GM19035 (cell line): ENCODE measurements at regions not wholly inside any gene's neighbourhood (a gene's known extent, or its start where the extent isn't known, plus 50 kb on each side); places are given as distances from the start of the nearest gene placed in this dataset.

Source experiments
- ATAC-seq: cut with Tn5 transposase; IDR thresholded peaks from one replicate; pipeline ENCODE4 v1.9.1; 2021; ENCODE audit not compliant: unreplicated experiment

DNA sequence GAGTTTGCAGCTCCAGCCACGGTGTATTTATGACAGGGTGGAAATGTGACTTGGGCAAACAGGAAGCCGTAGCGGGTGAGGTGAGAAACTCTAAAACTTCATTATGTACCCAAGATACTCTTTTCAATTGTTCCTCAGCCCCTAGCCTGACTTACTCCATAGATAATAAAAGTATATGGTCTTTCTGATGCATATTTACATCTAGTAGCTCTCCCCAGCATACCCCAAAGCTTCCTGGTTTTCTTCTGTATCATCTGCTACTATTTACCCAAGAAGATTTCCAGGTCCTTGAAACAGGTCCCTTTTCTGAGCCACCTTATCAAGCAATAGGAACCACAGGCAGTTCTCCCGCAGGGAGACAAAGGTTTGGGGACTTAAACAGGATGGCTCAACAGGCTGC lies 201.5 kb upstream of the ESRRG start:
- no peak for ATAC-seq

DNA sequence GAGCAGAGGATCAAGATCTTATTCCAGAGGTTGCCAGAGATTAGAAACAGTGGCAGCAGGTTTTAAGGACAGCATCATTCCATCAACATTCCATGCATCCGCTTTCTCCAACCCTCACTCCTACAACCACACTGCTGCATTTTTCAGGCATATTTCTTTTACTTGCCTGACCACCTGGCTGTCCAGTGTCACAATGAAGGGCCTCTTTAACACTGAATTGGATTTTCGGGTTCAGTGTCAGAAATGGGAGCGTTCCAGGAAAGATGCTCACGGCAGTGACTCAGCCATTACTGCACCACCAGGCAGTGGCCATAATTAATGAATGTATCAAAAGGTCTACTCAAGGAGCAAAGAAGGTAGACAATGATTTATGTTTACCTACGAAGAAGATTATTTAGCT lies 200.4 kb upstream of the ESRRG start:
- ATAC-seq = no peak

DNA sequence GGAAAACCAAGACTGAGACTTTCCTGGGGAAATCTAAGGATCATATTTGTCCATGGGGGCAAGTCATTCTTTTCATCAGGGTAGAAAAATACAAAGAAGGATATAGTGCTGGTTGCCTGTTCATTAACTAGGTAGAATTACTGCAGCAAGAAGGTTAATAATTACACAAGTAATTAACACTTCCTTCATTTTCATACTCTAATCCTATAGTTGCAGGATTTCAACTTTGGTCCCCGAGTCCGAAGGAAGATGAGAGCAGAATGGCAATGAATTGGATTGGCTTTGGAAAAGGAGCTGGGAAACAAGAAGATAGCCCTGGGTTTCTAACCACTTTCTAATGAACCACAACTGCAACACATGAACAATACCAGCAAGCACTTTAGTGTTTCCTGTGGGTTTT lies 199.2 kb upstream of the ESRRG start:
- ATAC-seq = no peak

DNA sequence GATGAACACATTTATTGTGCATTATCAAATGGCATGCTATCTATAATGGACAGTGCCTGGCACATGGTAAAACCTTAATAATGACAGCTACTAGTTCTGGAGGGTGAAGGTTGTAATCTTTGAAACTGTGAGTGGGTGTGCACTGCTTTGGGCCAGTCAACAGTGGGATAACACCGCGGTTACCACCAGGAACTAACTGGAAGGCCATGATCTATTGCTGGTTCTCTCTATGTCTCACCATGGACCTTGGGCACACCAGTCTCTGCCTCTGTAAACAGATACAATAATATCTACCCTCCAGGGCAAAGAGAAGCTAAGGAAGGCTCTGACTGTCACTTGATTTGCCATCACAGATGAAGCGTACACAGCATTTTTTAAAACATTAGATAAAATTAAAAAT lies 198.6 kb upstream of the ESRRG start:
- no peak for ATAC-seq

DNA sequence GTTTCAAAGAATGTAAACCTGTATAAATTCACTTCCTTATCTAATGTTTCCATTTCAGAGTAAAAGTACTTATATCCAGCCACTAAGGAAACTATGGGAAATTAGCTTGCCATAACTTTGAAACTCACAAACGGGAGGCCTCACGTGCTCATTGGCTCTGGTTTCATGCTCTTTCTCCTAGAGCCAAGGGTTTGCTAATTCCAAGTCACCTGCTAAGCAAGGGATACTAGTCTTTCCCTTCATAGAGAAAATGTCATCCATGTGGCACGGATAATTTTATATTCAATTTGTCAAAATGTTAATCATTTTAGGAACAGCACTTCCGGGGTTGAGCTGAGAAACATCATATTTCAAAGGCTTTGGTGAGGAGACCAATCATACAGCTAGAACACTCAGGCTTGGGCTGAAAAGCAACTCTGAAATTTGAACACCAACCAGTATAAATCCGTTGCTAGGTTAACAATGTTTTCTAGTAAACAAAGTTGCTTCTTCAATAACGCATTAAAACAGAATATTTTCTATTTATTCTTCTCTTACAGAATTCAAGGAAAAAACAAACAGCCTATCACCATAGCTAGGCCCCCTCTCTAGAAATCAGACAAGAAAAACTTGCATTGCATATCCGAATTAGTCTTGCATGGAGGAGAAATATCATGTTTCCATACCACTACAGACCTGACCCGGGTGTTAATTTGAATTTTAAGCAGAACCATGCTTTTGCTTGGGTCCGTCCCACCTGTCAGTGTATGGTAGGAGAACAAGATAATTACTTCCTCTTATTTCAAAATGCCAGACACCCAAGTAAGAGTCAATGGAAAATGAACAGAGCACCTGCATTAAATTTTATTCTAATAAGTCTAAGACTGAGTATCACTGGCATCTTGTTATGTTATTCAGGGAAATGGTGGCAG lies 196.1 kb upstream of the ESRRG start:
- no peak for ATAC-seq

DNA sequence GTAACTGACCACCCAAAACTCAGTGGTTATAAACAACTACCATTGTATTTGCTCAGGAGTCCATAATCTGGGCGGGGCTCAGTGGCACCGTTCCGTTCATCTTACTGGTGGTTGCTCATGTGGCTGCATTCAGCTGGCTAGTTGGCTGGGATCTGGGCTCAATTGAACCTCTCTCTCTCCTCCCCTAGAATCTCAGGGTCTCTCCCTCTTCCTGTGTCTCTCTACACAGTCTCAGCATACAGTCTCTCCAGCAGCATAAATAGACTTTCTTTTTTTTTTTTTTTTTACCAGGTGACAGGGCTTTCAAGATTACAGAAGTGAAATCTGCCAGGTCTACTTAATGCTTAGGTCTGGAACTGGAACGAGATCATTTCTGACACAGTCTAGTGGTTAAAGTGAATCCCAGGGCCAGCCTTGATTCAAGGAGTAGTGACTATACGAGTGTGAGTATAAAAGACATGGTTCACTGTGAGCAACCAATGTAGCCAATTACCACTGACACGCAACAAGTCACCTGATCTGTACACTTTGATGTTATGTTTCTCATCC lies 193.7 kb upstream of the ESRRG start:
- no peak for ATAC-seq

DNA sequence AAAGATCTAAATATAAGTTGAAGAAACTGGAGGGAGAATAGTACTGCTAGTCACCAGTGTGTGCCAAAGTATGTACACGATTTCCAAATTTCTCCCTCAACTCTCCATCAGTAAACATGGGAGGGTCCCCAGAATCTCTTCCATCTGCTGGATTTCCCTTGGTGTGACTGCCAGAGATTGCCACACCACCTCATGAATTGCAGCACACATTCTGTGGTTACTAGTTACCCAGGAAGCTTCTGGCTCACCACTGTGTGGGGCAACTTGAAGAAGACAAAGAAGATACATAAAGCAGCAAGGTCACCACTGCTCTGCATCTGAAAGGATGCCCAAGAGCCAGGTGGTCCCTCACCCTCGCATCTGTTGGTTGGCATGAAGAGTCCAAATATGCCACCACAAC lies 191.7 kb upstream of the ESRRG start:
- ATAC-seq = no peak

DNA sequence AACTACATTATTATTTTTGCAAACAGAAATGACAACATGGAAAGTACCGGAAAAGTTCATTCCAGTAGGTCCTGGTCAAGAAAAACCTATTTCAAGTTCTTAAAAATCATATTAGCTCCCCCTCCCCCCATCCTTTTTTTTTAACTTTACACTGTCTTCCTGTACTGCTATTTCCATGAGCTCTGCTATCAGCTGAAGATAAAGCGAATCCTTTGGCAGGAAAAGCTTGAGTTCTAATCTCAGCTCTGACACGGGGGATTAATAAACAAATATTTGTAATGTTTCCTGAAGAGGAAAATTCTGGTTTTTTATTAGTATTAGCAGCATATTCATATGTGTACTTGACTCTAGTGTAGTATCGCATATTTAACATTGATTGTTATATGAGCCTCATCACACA lies 190.7 kb upstream of the ESRRG start:
- no peak for ATAC-seq

DNA sequence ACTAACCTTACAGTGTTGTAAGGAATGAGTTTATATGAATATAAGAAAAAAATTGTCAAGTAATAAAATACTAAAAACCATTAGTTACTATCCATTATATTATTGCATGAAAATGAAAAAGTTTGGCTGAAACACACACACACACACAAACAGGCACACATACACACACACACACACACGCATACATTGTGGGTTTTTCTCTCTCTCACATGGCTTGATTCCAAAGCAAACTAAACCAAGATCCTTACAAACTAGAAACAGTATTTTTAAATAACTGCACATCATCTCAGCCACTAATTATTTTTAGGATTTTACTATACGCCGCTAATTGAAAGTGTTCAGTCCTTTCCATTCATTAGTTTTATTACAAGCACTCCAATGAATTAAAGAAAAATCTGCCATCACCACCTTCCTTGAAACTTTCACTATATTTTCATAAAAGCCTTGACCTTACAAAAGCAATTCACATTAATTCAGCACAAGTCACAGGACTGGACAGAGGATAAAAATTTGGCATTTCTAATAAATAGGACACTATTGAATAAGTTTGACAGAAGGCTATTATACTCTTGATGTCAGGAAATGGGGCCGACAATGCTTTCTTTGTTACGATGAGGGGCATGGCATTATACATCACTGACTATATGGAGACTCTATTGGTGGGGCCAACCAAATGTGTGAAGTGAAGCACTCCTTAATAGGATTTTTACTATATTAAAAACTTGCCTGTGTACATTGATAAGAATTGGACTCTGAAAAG lies 187.0 kb upstream of the ESRRG start:
- ATAC-seq = no peak

DNA sequence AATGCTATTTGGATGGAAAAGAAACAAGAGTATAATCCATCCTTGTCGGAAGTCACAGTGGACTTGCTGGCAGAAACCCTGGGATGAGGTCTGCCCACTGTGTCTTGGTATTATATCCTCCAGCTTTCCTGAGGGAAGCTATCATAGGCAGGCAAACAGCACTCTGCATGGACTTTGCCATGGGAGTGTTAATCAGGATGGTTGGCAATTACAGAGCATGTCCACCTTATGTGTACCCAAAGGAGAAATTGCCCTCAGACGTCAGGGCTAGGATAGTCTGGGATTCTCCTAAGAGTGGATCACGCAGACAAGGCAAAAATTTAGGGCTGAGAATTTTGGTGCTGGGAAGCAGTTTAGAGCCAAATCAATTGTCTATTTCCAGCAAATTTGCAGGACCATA lies 184.9 kb upstream of the ESRRG start:
- no peak for ATAC-seq

DNA sequence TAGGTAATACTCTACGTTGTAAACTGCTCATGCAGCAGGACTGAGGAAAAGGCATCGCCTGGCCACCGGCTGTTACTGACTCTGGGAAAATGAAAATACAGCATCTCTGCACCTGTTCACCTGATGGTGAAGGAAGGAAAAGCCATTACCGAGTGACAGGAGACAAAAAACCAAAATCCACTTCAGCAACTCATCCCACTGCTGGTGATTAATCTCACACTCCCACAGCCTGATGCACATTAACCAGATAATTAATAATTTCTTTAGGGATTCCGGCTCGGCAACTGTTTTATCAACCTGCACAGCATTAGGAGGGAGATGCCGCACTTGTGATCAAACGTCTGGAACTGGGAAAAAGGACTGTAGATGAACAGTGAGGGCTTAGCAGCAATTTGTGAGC lies 183.9 kb upstream of the ESRRG start:
- ATAC-seq = no peak

DNA sequence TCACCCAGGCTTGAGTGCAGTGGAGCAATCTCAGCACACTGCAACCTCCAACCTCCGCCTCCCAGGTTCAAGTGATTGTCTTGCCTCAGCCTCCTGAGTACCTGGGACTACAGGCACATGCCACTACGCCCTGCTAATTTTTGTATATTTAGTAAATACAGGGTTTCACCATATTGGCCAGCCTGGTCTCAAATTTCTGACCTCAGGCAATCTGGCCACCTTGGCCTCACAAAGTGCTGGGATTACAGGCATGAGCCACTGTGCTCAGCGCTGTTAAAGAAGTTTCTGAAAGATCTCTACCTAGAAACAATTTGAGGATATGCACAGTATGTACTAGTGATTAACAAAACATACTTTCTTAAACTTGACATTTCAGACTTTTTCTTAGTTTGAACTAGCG lies 182.6 kb upstream of the ESRRG start:
- ATAC-seq = no peak

DNA sequence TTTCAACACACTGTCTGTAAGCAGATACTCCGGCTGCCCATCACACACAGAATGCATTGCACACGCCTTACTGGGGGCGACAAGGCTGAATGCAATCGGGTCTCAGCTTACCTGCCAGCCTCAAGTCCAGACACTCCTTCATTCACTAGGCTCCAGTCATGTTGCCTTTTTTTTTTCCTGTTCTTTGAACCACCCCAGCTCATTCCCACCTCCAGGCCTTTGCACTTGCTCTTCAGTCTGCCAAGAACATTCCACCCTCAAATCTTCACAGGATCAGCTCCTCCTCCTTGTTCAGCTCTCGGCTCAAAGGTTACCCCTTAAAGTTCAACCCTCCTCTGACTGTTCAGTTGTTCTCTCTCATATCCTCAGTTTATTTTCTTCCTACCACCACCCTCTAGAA lies 181.9 kb upstream of the ESRRG start:
- no peak for ATAC-seq

DNA sequence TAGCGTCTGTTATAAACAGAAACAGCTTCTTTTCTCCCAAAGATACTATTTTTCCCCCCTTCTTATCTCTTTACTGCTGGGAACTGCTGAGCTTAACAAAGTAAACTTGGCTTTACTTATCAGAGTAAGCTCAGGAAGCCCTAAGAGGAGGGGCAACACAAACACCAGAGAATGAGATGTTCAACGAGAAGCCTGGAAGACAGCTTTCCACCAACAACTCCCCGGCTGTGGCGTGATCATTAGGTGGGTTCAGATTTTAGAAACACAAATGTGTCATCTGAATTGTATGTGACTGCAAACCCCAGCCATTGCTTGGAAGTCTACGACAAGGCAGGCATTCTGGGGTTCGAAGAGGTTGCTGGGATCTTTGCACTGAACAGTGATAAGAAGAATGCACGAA lies 181.2 kb upstream of the ESRRG start:
- no peak for ATAC-seq

DNA sequence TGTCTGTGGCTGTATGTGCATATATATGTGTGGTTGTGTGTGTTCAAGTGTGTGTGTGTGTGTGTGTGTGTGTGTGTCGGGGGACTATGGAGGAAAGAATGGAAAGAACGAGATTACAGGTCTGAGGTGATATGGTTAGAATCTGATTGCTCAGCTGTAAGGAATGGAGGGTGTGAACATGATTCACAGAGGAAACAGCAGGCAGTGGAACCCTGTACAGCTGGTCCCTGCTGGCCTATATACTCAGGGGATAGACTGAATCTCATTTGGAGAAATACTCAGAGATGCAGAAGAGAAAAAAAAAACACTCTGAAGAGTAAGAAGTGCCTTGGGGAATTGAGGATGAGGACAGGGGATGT lies 180.1 kb upstream of the ESRRG start:
- no peak for ATAC-seq

DNA sequence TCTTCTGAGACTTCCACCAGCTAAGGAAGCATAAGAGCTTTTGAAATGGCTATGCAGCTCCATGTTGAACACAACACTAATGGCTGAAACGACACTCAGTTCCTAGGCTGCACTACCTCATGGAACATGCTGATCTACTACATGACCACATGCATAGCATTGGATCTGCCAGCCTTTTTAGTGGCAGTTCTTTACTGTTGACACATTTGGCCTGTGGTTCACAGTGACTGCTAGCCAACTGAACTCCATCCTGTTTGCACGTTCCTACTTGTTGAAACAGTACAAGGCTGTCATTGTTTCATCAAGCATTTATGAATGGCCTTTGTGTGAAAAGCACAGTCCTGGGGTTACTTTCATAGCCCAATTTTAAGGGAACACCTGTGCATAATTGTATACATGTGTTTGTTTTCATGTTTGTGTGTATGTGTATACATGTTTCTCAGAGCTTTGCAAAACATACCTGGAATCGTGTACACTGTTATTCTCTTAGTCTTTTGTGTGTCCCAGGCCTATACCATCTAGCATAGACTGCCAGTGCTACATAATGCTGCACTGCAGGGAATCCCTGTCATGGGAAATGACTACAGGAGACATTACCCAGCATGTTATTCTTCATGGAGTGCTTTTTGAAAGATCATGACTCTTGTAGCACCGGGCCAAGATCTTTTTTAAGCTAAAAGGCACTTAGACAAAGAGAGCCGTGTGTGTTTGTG lies 179.6 kb upstream of the ESRRG start:
- no peak for ATAC-seq

DNA sequence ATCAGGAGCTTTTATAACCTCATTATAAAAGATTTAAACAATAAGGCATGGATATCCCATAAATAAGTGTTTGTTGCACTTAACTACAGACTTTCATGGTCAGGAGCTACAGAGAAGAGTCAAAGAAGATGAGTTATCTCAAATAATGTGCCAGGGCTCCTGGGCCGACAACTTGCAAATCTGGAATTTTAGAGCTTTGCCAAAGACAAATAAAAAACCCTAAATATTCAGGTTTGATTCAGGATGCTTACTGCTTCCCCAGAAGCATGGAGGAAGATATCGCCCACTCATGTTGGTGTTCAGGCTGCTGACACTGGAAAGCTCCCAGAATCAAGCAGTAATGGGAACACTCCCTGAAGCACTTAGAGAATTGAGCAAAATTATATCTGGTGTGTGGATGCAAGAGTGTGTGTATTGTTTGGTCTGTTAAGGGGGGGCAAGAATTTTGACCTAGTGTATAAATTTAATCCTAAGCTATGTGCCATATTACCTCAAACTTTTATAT lies 176.9 kb upstream of the ESRRG start:
- no peak for ATAC-seq

DNA sequence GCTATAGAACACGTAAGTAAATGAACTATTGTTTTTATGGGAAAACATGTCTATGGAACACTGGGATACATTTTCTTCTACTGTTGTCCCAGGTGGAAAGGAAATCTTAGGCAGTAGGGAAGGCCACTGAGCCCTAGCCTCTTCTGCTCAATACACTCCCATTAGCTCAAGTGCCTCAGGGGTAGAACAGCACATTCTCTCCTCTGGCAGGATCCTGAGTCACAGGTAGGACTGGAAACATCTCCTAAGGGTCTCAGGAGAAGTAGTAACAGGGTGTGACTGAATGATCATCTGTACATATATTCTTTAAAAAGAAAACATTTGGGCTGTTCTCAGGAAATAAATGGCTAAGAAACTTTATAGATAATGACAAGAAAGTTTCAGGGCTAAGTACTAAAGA lies 175.6 kb upstream of the ESRRG start:
- no peak for ATAC-seq

DNA sequence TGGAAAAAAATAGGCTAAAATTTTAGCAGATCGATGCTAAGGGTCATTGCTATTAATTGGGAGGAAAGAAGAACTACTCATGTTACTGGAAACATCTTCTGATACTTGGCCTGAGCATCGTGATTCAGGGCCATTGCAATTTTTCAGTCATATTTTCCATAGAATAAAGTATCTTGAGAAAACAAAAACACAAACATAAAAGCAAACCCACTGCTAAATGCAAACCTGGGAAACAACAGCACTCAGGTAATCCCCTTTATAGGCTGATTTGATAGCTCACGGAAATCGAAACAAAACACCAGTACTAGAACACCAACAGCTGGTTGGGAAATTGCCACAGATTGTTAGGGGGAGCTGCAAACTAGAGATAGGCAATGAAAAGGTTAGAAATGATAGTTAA lies 172.9 kb upstream of the ESRRG start:
- no peak for ATAC-seq

DNA sequence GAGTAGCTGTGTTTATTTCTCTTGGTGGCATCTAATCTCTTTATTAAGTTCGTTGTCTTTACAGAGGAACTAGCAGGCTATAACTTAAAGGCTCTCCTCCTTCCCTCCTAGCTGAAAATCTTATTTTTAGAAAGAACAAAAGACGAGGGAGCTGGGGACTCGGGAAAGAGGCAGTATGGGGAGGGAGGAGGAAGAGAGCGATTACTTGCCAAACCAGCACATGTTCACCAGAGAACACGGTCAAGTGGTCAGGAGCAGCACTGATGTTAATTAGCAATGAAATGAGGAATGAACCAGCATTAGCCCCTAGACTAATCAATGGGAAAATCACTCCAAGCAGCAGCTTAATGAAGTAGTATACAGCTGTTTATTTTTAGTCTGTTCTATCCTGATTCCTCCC lies 171.3 kb upstream of the ESRRG start:
- no peak for ATAC-seq

DNA sequence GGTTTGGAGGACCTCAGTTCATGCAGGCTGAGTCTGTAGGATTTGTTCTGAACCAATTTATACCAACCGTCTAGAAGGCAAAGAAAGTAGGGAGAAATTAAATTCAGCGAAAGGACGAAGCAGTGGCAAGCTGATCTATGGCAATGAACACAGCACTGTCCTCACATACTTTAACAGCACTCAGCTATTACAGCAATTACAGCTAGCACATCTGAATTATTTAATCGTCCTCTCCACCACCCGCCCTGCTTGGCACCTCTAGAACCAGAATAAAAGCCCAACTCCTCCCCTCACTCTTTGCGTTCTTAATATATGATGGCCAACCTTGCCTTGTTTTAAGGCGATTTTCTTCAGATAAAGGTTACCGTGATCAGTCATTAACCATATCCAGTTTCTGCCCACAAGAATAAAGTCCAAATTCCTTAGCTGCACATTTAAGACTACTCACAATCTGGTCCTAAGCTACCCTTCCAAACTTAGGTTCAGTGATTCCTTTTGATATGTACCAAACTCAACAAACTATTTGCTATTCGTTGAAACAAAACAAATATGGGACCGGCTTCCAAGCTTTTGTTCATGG lies 169.4 kb upstream of the ESRRG start:
- ATAC-seq = no peak
